LNCaP clone FGC (cell line): ENCODE measurements at regions not wholly inside any gene's neighbourhood (a gene's known extent, or its start where the extent isn't known, plus 50 kb on each side); places are given as distances from the start of the nearest gene placed in this dataset.

Experiments used
- DNase-seq: peaks from one replicate; pipeline ENCODE4 v3.0.0-alpha.2; 2011; ENCODE audit warnings: low read depth
- H3K4me3 ChIP-seq: 2 replicates; pipeline ENCODE4 v1.5.1; 2011; ENCODE audit warnings: mild to moderate bottlenecking, low read depth, low read length, control low read depth
- CTCF ChIP-seq: IDR thresholded peaks from 2 replicates; pipeline ENCODE4 v1.5.1; 2012; ENCODE audit warnings: mild to moderate bottlenecking; ENCODE audit not compliant: control insufficient read depth, insufficient read depth; ENCODE audit errors: extremely low read depth

DNA sequence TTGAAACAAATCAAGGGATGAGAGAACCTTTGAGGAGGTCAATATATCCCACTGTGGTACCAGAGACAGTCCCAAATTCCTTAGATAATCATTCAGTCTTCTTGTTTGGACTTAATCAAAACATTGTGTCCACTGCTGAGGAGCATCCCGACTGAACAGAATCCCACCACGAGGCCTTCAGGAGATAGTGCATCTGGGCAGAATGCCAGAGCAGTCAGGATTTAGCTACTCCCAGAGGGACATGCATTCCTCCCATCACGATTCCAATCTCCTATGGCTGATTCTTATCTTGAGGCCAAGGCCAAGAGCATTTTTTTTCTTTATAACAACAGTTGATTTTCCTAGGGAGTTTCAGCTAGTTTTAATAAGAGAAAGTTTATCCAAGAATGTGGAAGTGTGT is 87.4 kb upstream of the COX10 start:
- no peak for TF ChIP-seq CTCF
- no peak overlapping the region for H3K4me3 ChIP-seq
- no peak for DNase-seq

DNA sequence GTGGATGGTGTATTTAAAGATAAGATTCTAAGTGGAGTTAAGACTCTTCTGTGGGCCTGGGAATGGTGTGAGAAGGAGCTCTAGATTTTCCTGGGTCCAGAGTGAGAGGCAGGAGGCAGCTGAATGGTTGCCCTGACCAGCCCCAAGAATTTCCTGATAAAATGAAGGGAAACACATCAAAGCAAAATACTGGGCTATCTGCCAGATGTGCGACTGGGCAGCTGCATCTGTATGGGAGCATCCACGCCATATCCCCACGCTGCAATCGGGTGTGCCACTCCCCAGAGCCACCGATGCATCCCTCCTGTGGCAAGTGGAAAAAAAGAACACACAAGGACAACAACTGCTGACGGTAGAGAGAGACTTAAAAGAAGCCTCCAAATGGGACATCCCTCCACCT is 84.3 kb upstream of the COX10 start:
- no peak overlapping the region for H3K4me3 ChIP-seq
- no peak for TF ChIP-seq CTCF
- no peak for DNase-seq

- no peak for DNase-seq
- TF ChIP-seq CTCF, result no peak
- no peak overlapping the region for H3K4me3 ChIP-seq
These were observed 82.4 kb upstream of the COX10 start for GRCh38 chr17:13986855-13987254.

DNA sequence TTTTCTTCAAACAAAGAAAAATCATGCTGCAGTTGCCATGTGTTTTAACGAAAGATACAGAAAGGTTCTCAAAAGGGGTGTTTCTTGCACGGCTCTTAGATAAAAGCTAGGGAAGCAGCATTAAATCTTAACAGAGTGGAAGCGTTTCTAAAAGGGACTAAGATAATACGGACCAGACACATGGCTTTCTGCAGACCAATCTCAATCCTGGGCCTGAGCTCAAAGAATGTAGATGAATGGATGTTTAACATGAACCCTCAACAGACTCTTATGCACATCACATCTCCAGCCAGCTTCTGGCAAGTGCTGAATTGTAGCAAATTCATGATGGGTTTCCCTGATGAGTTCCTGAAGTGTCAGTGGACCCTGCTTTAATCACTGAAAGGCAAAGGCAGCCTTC is 80.2 kb upstream of the COX10 start:
- no peak for DNase-seq

DNA sequence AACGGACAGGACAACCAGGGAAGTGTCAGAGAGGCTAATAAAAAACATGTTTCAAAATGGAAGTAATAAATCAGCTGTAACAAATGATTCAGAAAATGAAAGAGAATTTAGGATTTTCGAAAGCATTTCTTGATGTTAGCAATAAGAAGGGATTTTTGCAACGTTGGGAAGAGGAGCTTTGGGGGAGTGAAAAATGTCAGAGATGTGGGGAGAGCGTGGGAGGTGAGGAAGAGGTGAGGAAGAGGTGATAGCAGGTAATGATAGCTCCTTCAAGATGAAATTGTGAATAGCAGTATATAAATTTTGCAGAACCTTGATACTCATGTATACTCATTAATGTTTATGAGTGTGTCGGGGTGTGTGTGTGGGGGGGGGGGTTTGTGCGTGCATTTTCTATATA is 76.2 kb upstream of the COX10 start:
- no peak overlapping the region for H3K4me3 ChIP-seq
- TF ChIP-seq CTCF, result no peak
- DNase-seq, result no peak

More for the DNA sequence above, 80.2 kb upstream of the COX10 start:
- no peak overlapping the region for H3K4me3 ChIP-seq
- no peak for TF ChIP-seq CTCF

GRCh38 chr17:13994050-13994449 is 75.3 kb upstream of the COX10 start:
- no peak overlapping the region for H3K4me3 ChIP-seq

More at GRCh38 chr17:13994050-13994449, 75.3 kb upstream of the COX10 start:
- DNase-seq, result no peak
- TF ChIP-seq CTCF, result no peak
